Panc1 (cell line): ENCODE measurements at regions not wholly inside any gene's neighbourhood (a gene's known extent, or its start where the extent isn't known, plus 50 kb on each side); places are given as distances from the start of the nearest gene placed in this dataset.

Experiments used
- SIN3A ChIP-seq: IDR thresholded peaks from 2 replicates; pipeline ENCODE4 v1.6.1; 2012; ENCODE audit warnings: low read depth, mild to moderate bottlenecking, low read length, moderate library complexity, borderline replicate concordance; ENCODE audit not compliant: insufficient read depth
- TF ChIP-seq, protein P1 (sequence below), 2 experiments: IDR thresholded peaks; 2 replicates each; pipeline ENCODE4 v1.6.1; 2011 to 2012; ENCODE audit warnings: low read depth in 2 of 2, control low read depth in 1 of 2, low read length in 1 of 2, mild to moderate bottlenecking in 1 of 2, moderate library complexity in 1 of 2; ENCODE audit not compliant: insufficient read depth in 1 of 2
- TF ChIP-seq, protein P2 (sequence below): fragments of 450-650 bp; IDR thresholded peaks from 2 replicates; pipeline ENCODE4 v1.5.1; 2017; ENCODE audit warnings: mild to moderate bottlenecking

DNA sequence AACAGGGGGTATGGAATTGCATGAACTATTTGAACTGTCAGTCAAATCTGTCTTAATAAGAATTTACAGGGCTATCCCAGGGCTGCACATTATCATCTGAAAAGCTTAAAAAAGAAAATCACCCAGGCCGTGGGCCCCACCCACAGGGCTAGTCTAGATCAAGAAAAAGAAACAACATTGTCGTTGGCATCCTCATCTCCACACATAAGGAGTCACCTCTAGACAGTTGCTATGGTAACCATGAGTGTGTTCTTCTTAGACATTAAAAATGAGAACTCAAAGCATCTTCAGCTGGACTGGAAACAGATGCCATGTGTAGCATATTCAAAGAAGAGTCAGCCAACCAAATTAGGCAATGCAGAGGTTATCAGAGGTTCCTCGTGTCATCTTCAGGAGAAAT lies 72.3 kb upstream of the CPO start:
- TF ChIP-seq, protein P1, sequence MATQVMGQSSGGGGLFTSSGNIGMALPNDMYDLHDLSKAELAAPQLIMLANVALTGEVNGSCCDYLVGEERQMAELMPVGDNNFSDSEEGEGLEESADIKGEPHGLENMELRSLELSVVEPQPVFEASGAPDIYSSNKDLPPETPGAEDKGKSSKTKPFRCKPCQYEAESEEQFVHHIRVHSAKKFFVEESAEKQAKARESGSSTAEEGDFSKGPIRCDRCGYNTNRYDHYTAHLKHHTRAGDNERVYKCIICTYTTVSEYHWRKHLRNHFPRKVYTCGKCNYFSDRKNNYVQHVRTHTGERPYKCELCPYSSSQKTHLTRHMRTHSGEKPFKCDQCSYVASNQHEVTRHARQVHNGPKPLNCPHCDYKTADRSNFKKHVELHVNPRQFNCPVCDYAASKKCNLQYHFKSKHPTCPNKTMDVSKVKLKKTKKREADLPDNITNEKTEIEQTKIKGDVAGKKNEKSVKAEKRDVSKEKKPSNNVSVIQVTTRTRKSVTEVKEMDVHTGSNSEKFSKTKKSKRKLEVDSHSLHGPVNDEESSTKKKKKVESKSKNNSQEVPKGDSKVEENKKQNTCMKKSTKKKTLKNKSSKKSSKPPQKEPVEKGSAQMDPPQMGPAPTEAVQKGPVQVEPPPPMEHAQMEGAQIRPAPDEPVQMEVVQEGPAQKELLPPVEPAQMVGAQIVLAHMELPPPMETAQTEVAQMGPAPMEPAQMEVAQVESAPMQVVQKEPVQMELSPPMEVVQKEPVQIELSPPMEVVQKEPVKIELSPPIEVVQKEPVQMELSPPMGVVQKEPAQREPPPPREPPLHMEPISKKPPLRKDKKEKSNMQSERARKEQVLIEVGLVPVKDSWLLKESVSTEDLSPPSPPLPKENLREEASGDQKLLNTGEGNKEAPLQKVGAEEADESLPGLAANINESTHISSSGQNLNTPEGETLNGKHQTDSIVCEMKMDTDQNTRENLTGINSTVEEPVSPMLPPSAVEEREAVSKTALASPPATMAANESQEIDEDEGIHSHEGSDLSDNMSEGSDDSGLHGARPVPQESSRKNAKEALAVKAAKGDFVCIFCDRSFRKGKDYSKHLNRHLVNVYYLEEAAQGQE (IDR thresholded peaks at IDR 0.05; ENCODE audit: insufficient read depth in 1 of 2, low read depth in 2 of 2, low read length in 1 of 2) = no peak
- TF ChIP-seq, protein P2, sequence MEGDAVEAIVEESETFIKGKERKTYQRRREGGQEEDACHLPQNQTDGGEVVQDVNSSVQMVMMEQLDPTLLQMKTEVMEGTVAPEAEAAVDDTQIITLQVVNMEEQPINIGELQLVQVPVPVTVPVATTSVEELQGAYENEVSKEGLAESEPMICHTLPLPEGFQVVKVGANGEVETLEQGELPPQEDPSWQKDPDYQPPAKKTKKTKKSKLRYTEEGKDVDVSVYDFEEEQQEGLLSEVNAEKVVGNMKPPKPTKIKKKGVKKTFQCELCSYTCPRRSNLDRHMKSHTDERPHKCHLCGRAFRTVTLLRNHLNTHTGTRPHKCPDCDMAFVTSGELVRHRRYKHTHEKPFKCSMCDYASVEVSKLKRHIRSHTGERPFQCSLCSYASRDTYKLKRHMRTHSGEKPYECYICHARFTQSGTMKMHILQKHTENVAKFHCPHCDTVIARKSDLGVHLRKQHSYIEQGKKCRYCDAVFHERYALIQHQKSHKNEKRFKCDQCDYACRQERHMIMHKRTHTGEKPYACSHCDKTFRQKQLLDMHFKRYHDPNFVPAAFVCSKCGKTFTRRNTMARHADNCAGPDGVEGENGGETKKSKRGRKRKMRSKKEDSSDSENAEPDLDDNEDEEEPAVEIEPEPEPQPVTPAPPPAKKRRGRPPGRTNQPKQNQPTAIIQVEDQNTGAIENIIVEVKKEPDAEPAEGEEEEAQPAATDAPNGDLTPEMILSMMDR = no peak
- TF ChIP-seq SIN3A = no peak
